ENCODE measurements at regions not wholly inside any gene's neighbourhood (a gene's known extent, or its start where the extent isn't known, plus 50 kb on each side); places are given as distances from the start of the nearest gene placed in this dataset.

GRCh38 chr3:159605776-159606175 lies 382.9 kb upstream of the IL12A start:
- Histone ChIP-seq H3K4me2 (ENCODE audit: low read length) (no peak overlapping the region), H3F3A (ENCODE audit: insufficient read depth, low read length, poor library complexity, severe bottlenecking) (no peaks in the 10 kb centered on the region), H3K27ac (ENCODE audit: low read length) (no peak overlapping the region), H2AFZ (ENCODE audit: low read depth, low read length) (no peak overlapping the region), H4K20me1 (ENCODE audit: insufficient read depth) (no peaks in the 10 kb centered on the region), H3K9me3 (ENCODE audit: low read length) (no peaks in the 10 kb centered on the region), H3K79me2 (replicated peaks; ENCODE audit: insufficient read depth, low read length) (no peaks in the 10 kb centered on the region), H3K9ac (ENCODE audit: low read length) (no peak overlapping the region), H3K9me2 (ENCODE audit: insufficient read depth, low read length) (no peaks in the 10 kb centered on the region), H3K36me3 (ENCODE audit: insufficient read depth, low read length) (no peaks in the 10 kb centered on the region), H3K4me3 (ENCODE audit: low read length) (no peak overlapping the region), H3K27me3 (ENCODE audit: insufficient read depth, low read depth, low read length) (no peaks in the 10 kb centered on the region)
- TF ChIP-seq MXI1 (conservative IDR thresholded peaks at IDR 0.05; ENCODE audit: poor library complexity, severe bottlenecking) (no peak), POLR2AphosphoS5 (IDR thresholded peaks at IDR 0.05) (no peak), EP300 (conservative IDR thresholded peaks at IDR 0.05; ENCODE audit: poor library complexity, severe bottlenecking) (no peak), SMC3 (conservative IDR thresholded peaks at IDR 0.05; ENCODE audit: poor library complexity) (no peak), EZH2 (IDR thresholded peaks at IDR 0.05; ENCODE audit: borderline replicate concordance, insufficient read depth, low read length, poor library complexity, severe bottlenecking) (no peak), RAD21 (conservative IDR thresholded peaks at IDR 0.05) (no peak), TAF1 (IDR thresholded peaks at IDR 0.05; ENCODE audit: low read depth) (no peak), REST (IDR thresholded peaks at IDR 0.05; ENCODE audit: borderline replicate concordance) (no peak), CTCF (IDR thresholded peaks at IDR 0.05; ENCODE audit: poor library complexity, severe bottlenecking) (no peak)

- H3F3A ChIP-seq (ENCODE audit: insufficient read depth, low read length, poor library complexity, severe bottlenecking), result no peaks in the 10 kb centered on the region
- no peak overlapping the region for H2AFZ ChIP-seq (ENCODE audit: low read depth, low read length)
- H3K27me3 ChIP-seq (ENCODE audit: insufficient read depth, low read depth, low read length), result no peaks in the 10 kb centered on the region
- H3K4me3 ChIP-seq (ENCODE audit: low read length), result no peak overlapping the region
- no peaks in the 10 kb centered on the region for H3K79me2 ChIP-seq (replicated peaks; ENCODE audit: insufficient read depth, low read length)
- H3K9me2 ChIP-seq (ENCODE audit: insufficient read depth, low read length), result no peaks in the 10 kb centered on the region
- no peak overlapping the region for H3K27ac ChIP-seq (ENCODE audit: low read length)
- H4K20me1 ChIP-seq (ENCODE audit: insufficient read depth), result no peaks in the 10 kb centered on the region
- H3K36me3 ChIP-seq (ENCODE audit: insufficient read depth, low read length), result no peaks in the 10 kb centered on the region
- no peak overlapping the region for H3K4me2 ChIP-seq (ENCODE audit: low read length)
- TF ChIP-seq EP300 (conservative IDR thresholded peaks at IDR 0.05; ENCODE audit: poor library complexity, severe bottlenecking) (no peak), TAF1 (IDR thresholded peaks at IDR 0.05; ENCODE audit: low read depth) (no peak), SMC3 (conservative IDR thresholded peaks at IDR 0.05; ENCODE audit: poor library complexity) (no peak), CTCF (IDR thresholded peaks at IDR 0.05; ENCODE audit: poor library complexity, severe bottlenecking) (no peak), RAD21 (conservative IDR thresholded peaks at IDR 0.05) (no peak), EZH2 (IDR thresholded peaks at IDR 0.05; ENCODE audit: borderline replicate concordance, insufficient read depth, low read length, poor library complexity, severe bottlenecking) (no peak), REST (IDR thresholded peaks at IDR 0.05; ENCODE audit: borderline replicate concordance) (no peak), POLR2AphosphoS5 (IDR thresholded peaks at IDR 0.05) (no peak), MXI1 (conservative IDR thresholded peaks at IDR 0.05; ENCODE audit: poor library complexity, severe bottlenecking) (no peak)
- H3K9ac ChIP-seq (ENCODE audit: low read length), result no peak overlapping the region
- no peaks in the 10 kb centered on the region for H3K9me3 ChIP-seq (ENCODE audit: low read length)
These were observed 380.8 kb upstream of the IL12A start for GRCh38 chr3:159607856-159608255.

All from neural cell (in vitro differentiated cells).